ENCODE measurements at regions not wholly inside any gene's neighbourhood (a gene's known extent, or its start where the extent isn't known, plus 50 kb on each side); places are given as distances from the start of the nearest gene placed in this dataset.

GRCh38 chr2:16071865-16072637, 131.7 kb downstream of the MYCN start (continued):
- TF ChIP-seq, protein P1, sequence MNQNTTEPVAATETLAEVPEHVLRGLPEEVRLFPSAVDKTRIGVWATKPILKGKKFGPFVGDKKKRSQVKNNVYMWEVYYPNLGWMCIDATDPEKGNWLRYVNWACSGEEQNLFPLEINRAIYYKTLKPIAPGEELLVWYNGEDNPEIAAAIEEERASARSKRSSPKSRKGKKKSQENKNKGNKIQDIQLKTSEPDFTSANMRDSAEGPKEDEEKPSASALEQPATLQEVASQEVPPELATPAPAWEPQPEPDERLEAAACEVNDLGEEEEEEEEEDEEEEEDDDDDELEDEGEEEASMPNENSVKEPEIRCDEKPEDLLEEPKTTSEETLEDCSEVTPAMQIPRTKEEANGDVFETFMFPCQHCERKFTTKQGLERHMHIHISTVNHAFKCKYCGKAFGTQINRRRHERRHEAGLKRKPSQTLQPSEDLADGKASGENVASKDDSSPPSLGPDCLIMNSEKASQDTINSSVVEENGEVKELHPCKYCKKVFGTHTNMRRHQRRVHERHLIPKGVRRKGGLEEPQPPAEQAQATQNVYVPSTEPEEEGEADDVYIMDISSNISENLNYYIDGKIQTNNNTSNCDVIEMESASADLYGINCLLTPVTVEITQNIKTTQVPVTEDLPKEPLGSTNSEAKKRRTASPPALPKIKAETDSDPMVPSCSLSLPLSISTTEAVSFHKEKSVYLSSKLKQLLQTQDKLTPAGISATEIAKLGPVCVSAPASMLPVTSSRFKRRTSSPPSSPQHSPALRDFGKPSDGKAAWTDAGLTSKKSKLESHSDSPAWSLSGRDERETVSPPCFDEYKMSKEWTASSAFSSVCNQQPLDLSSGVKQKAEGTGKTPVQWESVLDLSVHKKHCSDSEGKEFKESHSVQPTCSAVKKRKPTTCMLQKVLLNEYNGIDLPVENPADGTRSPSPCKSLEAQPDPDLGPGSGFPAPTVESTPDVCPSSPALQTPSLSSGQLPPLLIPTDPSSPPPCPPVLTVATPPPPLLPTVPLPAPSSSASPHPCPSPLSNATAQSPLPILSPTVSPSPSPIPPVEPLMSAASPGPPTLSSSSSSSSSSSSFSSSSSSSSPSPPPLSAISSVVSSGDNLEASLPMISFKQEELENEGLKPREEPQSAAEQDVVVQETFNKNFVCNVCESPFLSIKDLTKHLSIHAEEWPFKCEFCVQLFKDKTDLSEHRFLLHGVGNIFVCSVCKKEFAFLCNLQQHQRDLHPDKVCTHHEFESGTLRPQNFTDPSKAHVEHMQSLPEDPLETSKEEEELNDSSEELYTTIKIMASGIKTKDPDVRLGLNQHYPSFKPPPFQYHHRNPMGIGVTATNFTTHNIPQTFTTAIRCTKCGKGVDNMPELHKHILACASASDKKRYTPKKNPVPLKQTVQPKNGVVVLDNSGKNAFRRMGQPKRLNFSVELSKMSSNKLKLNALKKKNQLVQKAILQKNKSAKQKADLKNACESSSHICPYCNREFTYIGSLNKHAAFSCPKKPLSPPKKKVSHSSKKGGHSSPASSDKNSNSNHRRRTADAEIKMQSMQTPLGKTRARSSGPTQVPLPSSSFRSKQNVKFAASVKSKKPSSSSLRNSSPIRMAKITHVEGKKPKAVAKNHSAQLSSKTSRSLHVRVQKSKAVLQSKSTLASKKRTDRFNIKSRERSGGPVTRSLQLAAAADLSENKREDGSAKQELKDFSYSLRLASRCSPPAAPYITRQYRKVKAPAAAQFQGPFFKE (tag by site-specific recombination; IDR thresholded peaks at IDR 0.05; ENCODE audit: borderline replicate concordance), result no peak
- no peak for TF ChIP-seq ZNF311 (tag by site-specific recombination; IDR thresholded peaks at IDR 0.05; ENCODE audit: borderline replicate concordance)

DNA sequence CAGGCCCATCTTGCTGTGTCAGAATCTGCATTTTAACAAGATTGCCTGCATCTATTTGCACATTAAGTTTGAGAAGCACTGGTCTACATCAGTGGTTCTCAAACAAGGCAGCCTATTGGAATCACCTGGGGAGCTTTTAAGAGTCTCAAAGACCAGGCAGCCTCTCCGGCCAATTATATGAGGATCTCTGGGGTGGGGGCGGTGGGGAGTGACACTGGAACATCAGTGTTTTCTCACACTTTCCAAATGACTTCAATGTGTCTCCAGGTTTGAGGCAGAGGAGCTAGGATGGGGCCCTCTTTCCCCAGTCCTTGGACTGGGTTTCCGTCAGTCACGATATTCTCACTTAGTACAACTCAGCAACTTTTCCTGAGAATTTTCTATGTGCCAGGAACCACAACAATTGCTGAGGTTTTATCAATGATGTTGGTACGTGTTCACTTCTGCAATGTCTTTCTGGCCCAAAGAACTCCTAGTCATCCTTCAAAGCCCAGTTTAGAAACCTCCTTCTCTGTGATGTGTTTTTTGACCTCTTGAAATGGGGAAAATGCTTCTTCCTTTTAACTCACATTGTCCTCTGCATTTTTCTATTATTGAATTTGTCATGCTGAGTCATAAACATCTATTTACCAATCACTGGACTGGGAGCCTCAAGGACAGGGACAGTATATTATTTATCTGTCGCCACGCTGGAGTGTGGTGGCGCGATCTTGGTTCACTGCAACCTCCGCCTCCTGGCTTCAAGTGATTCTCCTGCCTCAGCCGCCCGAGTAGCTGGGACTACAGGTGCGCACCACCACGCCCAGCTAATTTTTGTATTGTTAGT, 130.9 kb downstream of the MYCN start:
- CTCF ChIA-PET, result no interaction called here
- Histone ChIP-seq H3K4me1 (ENCODE audit: control insufficient read depth, insufficient read depth, low read length) (no peaks in the 10 kb centered on the region), H3K36me3 (ENCODE audit: control insufficient read depth in 2 of 2, insufficient read depth in 1 of 2, low read length in 2 of 2) (no peaks in the 10 kb centered on the region), H3K9me3 (ENCODE audit: control insufficient read depth, insufficient read depth, low read depth, low read length) (no peaks in the 10 kb centered on the region), H3K27ac (ENCODE audit: extremely low read depth, low read depth, low read length) (no peak overlapping the region), H3K4me3 (ENCODE audit: low read depth, low read length) (no peak overlapping the region)
- TF ChIP-seq ZNF530 (tag by site-specific recombination; IDR thresholded peaks at IDR 0.05; ENCODE audit: low read depth), result no peak
- TF ChIP-seq YY1 (tag by site-specific recombination; IDR thresholded peaks at IDR 0.05), result no peak
- TF ChIP-seq ZNF248 (tag by site-specific recombination; IDR thresholded peaks at IDR 0.05), result no peak
- TF ChIP-seq ZNF561 (tag by site-specific recombination; IDR thresholded peaks at IDR 0.05; ENCODE audit: borderline replicate concordance), result no peak
- no peak for TF ChIP-seq ZNF600 (tag by site-specific recombination; IDR thresholded peaks at IDR 0.05)
- TF ChIP-seq, protein P2, sequence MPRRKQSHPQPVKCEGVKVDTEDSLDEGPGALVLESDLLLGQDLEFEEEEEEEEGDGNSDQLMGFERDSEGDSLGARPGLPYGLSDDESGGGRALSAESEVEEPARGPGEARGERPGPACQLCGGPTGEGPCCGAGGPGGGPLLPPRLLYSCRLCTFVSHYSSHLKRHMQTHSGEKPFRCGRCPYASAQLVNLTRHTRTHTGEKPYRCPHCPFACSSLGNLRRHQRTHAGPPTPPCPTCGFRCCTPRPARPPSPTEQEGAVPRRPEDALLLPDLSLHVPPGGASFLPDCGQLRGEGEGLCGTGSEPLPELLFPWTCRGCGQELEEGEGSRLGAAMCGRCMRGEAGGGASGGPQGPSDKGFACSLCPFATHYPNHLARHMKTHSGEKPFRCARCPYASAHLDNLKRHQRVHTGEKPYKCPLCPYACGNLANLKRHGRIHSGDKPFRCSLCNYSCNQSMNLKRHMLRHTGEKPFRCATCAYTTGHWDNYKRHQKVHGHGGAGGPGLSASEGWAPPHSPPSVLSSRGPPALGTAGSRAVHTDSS (tag by site-specific recombination; IDR thresholded peaks at IDR 0.05), result no peak
- no peak for TF ChIP-seq ZNF292 (tag by site-specific recombination; IDR thresholded peaks at IDR 0.05; ENCODE audit: borderline replicate concordance, low read depth)
- TF ChIP-seq, protein P3, sequence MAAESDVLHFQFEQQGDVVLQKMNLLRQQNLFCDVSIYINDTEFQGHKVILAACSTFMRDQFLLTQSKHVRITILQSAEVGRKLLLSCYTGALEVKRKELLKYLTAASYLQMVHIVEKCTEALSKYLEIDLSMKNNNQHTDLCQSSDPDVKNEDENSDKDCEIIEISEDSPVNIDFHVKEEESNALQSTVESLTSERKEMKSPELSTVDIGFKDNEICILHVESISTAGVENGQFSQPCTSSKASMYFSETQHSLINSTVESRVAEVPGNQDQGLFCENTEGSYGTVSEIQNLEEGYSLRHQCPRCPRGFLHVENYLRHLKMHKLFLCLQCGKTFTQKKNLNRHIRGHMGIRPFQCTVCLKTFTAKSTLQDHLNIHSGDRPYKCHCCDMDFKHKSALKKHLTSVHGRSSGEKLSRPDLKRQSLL (tag by site-specific recombination; IDR thresholded peaks at IDR 0.05), result no peak
- POLR2A ChIA-PET, result no interaction called here

- POLR2A ChIA-PET, result no interaction called here
- H3K4me1 ChIP-seq (ENCODE audit: control insufficient read depth, insufficient read depth, low read length), result no peaks in the 10 kb centered on the region
- H3K36me3 ChIP-seq (ENCODE audit: control insufficient read depth in 2 of 2, insufficient read depth in 1 of 2, low read length in 2 of 2), result no peaks in the 10 kb centered on the region
- CTCF ChIA-PET, result no interaction called here
- H3K4me3 ChIP-seq (ENCODE audit: low read depth, low read length), result no peak overlapping the region
- no peaks in the 10 kb centered on the region for H3K9me3 ChIP-seq (ENCODE audit: control insufficient read depth, insufficient read depth, low read depth, low read length)
- no peak overlapping the region for H3K27ac ChIP-seq (ENCODE audit: extremely low read depth, low read depth, low read length)
- TF ChIP-seq ZFHX2 (tag by site-specific recombination; conservative IDR thresholded peaks at IDR 0.05), result no peak
- no peak for TF ChIP-seq ZNF776 (tag by site-specific recombination; IDR thresholded peaks at IDR 0.05; ENCODE audit: borderline replicate concordance)
- no peak for TF ChIP-seq ZNF223 (tag by site-specific recombination; IDR thresholded peaks at IDR 0.05)
- TF ChIP-seq KLF7 (tag by site-specific recombination; IDR thresholded peaks at IDR 0.05; ENCODE audit: borderline replicate concordance), result no peak
- no peak for TF ChIP-seq BCL11B (tag by site-specific recombination; IDR thresholded peaks at IDR 0.05; ENCODE audit: low read depth)
- TF ChIP-seq ZNF837 (tag by site-specific recombination; IDR thresholded peaks at IDR 0.05), result no peak
- TF ChIP-seq ZNF701 (tag by site-specific recombination; IDR thresholded peaks at IDR 0.05), result no peak
- no peak for TF ChIP-seq ZNF48 (tag by site-specific recombination; IDR thresholded peaks at IDR 0.05)
- TF ChIP-seq ZNF24 (tag by site-specific recombination; IDR thresholded peaks at IDR 0.05), result no peak
- TF ChIP-seq GLI2 (tag by site-specific recombination; IDR thresholded peaks at IDR 0.05; ENCODE audit: borderline replicate concordance, low read depth), result no peak
- no peak for TF ChIP-seq ZBTB1 (tag by site-specific recombination; IDR thresholded peaks at IDR 0.05)
- TF ChIP-seq ZEB2 (tag by site-specific recombination; IDR thresholded peaks at IDR 0.05), result no peak
- TF ChIP-seq ZNF248 (tag by site-specific recombination; IDR thresholded peaks at IDR 0.05), result no peak
- TF ChIP-seq ZNF221 (tag by site-specific recombination; IDR thresholded peaks at IDR 0.05; ENCODE audit: borderline replicate concordance), result no peak
- no peak for TF ChIP-seq ZNF529 (tag by site-specific recombination; IDR thresholded peaks at IDR 0.05; ENCODE audit: insufficient replicate concordance)
- TF ChIP-seq ZNF571 (tag by site-specific recombination; IDR thresholded peaks at IDR 0.05), result no peak
These were observed 130.3 kb downstream of the MYCN start for GRCh38 chr2:16070648-16070971.
